ENCODE measurements at regions not wholly inside any gene's neighbourhood (a gene's known extent, or its start where the extent isn't known, plus 50 kb on each side); places are given as distances from the start of the nearest gene placed in this dataset.

GRCh38 chr20:7323957-7324356 is 556.5 kb downstream of the BMP2 start:
- no peak for TF ChIP-seq ETV6 (CRISPR knock-in tag; conservative IDR thresholded peaks at IDR 0.05)
- TF ChIP-seq CREB1 (IDR thresholded peaks at IDR 0.05), result peak; percentile 84
- no peak for TF ChIP-seq CREB1 (CRISPR knock-in tag; IDR thresholded peaks at IDR 0.05)
- no peak for TF ChIP-seq DZIP1 (CRISPR knock-in tag; IDR thresholded peaks at IDR 0.05)
- no peak for TF ChIP-seq ZFP41 (CRISPR knock-in tag; IDR thresholded peaks at IDR 0.05; ENCODE audit: borderline replicate concordance)
- no peak for TF ChIP-seq POLR2A (IDR thresholded peaks at IDR 0.05; ENCODE audit: insufficient read depth in 1 of 2, low read depth in 2 of 2, low read length in 2 of 2)
- no peak for TF ChIP-seq POLR2AphosphoS5 (IDR thresholded peaks at IDR 0.05; ENCODE audit: low read depth, low read length)
- no peak for TF ChIP-seq ZBTB1 (CRISPR knock-in tag; IDR thresholded peaks at IDR 0.05; ENCODE audit: borderline replicate concordance)
